HG03439 (cell line): ENCODE measurements at regions not wholly inside any gene's neighbourhood (a gene's known extent, or its start where the extent isn't known, plus 50 kb on each side); places are given as distances from the start of the nearest gene placed in this dataset.

Experiments
- ATAC-seq: cut with Tn5 transposase; IDR thresholded peaks from one replicate; pipeline ENCODE4 v1.9.1; 2021; ENCODE audit warnings: mild to moderate bottlenecking, moderate library complexity; ENCODE audit not compliant: unreplicated experiment

DNA sequence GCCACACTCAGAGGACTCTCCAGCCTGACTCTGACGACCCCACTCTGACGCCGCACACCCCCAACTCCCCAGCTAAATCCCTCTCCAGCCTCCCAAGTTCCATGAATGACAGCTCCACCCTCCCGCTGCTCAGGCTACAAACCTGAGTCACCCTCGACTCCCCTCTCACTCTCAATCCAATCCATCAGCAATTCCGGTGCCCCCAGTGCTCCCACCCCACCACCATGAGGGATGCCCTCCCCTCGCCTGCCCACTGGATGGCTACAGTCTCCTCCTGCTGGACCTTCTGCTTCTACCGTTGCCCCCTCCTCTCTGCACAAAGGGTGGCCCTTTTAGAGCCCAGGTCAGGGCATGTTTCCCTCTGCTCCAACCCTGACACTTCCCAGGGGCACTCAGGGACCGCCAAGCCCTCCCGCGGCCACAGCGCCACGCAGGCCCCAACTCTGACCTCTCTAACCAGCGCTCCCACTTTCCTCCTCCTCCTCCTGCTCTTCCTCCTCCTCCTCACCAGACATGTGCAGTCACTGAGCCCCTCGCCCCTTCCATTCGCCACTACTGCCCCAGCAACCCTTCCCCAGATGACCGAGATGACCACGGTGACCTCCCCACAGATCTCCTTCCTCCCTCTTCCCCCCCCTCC is 69.5 kb upstream of the NUP50 start:
- ATAC-seq: no peak

DNA sequence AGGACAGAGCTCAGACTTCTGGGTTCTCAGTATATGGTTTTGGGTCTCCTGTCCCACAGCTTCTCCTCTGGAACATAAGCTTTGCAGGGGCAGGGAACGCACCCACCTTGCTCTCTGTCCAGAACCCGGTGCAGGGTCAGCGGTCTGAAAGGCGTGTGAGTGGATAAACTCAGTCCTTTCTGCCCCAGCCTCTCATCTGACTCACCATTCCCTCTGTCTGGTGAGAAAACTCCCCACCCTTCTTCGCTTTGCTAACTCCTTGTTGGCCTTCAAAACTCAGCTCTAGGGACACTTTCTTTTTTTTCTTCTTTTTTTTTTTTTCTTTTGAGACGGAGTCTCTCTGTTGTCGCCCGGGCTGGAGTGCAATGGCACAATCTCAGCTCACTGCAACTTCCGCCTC is 68.9 kb upstream of the NUP50 start:
- ATAC-seq: no peak

DNA sequence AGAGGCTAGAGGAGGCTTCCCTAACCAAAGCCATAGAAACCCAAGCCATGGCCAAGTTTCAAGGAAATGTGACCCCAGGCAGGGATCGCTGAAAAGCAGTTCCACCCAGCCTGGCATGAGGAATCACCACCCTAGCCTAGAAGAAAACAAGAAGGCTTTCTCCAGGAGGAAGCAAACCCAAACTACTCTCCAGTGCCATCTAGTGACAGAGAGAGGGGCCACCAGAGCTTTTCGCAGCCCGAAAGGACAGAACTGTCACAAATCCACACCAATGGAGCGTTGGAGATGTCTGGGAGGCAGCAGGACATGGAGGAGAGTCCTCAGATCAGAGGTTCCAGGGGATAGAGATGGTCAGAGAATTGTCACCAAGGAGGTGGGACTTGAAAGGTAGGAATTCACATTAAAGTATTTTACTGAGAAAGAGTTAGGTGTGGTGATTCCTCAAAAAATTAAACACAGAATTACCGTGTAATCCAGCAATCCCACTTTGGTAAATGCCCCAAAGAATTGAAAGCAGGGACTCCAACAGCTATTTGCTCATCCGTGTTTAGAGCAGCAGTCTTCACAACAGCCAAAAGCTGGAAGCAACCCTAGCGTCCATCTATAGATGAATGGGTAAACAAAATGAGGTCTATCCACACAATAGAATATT is 67.3 kb upstream of the NUP50 start:
- no peak for ATAC-seq

DNA sequence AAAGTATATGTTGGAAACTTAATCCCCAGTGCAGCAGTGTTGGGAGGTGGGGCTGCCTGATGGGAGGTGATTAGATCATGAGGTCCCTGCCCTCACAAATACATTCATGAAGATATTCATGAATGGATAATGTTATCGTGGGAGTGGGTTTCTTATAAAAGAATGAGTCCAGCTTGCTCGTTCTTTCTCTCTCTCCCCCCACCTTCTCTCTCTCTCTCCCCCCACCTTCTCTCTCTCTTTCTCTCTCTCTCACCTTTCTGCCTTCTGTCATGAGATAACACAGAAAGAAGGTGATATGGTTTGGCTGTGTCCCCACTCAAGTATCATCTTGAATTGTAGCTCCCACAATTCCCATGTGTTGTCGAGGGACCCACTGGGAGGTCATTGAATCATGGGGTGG is 66.7 kb upstream of the NUP50 start:
- ATAC-seq: no peak

DNA sequence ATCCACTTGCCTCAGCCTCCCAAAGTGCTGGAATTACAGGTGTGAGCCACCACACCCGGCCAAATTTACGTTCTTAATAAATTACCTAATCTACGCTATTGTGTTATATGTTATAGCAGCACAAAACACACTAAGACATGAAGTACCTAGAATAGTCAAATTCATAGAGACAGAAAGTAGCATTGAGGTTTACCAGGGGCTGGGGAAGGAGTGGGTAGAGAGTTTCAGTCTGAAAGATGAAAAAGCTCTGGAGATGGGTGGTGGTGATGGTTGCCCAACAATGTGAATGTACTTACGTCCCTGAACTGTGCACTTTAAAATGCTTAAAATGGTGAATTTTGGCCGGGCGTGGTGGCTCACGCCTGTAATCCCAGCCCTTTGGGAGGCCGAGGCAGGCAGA is 65.7 kb upstream of the NUP50 start:
- ATAC-seq: no peak

DNA sequence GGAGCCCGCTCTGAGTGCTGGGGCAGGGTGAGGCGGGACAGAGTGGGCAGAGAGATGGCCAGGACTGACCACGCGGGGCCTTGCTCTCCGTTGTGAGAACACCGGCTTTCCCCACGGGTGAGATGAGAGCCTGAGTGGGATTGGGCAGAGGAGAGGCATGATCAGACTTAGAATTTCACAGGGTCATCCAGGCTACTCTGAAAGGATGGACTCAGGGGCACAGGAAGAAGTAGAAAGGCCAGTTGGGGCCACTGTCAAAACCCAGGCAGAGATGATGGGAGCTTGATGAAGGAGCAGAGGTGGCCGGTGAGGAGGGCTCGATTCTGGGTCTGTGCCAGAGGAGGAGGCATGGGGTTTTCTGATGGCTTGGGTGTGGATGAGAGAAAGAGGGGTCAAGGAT is 63.8 kb upstream of the NUP50 start:
- ATAC-seq: no peak

DNA sequence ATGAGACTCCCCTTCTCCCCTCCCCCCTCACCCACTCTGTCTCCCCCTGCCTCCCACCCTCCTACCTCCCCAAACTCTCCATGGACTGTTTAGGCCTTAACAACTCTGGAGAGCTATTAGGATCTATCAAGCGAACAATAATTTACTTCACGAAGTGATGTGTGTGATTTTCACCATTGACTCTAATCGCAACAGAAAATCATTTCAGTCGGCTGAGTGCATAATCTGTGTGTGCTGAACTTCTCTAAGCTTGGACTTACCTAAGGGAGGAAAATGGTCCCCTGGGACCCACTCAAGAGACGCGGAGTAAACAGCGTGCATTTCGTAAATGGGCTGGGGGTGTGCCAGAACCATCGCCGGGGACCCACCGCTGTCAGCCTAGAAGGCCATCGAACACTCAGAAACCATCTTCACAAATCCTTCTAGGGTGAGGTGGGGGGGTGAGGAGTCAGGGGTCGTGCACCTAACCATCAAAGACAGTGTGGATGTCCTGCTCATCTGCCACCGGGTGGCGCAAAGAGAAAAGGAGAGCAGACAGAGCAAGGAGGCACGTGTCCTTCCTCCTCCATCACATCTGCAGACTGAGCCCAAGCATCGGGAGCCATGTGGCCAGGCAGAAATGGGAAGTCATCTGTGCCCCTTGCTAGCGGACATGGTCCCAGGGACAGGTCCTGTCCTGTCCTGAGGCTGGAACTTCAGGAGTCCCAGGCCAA is 62.1 kb upstream of the NUP50 start:
- no peak for ATAC-seq

DNA sequence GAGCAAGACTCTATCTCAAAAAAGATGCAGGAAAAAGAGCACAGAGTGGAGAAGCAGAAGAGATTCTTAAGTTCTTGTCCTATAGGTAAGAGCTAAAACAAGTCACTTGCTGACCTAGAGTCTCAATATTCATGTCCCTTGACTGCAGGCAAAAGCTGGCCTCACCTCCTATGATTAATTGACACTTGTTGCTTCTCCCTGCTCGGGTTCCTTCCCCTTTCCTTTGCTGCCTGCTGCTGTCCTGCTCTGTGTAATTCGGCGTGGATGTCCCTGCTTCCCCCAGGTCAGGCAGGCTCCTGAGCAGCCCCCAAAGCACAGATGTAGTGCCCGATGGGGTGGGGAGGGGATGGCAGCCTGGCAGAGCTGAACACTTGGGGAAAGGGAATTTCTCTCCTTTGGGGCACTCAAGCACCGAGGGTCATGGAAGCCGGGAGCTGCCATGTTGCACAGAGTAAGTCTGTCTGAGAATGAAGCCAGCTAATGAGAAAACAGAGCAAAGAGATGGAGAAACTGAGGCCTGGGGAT is 60.8 kb upstream of the NUP50 start:
- ATAC-seq: no peak

DNA sequence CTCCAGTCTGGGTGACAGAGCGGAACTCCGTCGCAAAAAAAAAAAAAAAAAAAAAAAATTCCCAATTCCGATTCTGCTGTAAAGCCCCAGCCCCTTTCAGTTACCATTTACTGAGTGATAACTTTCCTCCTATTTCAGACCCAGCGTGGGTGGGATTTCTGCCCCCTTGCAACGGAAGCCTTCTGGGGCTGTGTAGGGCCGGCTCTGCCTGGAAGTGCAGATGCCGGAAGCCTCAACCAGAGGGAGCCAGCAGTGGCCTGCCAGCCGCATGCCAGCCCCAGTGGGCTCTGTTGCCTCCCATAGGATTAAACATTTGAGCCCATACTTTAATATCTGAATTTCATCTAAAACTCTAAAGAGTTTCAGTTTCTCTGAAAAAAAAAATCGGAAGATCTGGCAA is 60.0 kb upstream of the NUP50 start:
- ATAC-seq: no peak

DNA sequence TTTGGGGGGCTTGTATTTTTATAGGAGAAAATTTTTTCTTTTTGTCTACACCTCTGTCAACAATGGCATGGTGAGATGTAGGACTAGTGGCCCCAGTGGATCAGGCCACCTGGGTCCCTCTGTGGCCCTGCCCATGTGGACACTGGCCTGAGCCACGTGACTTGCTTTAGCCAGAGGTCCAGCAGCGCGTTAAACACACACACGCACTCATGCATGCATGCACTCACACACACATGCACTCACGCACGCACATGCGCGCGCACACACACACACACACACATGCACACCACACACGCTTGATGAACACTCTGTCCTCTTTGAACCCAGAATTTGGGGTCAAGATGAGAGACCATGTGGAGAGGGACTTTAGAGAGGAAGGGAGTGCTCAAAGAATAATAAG is 59.4 kb upstream of the NUP50 start:
- ATAC-seq: no peak

DNA sequence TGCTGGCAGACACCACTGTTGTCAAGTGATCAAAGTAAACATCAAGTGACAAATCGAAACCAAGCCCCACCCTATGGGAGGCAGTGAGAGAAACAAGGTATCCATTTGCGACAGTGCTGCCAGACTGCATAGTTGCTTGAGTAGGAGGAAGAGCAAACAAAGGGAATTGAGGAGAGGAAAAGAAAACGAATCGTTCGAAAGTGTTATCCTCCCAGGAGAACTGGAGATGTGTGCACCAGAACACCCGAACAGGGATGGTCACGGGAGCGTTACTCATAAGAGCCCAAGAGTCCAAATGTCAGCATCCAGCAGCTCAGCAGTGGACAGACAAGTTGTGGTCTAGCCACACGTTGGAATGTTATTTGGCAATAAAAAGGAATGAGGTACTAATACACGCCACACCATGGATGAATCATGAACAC is 58.4 kb upstream of the NUP50 start:
- no peak for ATAC-seq

DNA sequence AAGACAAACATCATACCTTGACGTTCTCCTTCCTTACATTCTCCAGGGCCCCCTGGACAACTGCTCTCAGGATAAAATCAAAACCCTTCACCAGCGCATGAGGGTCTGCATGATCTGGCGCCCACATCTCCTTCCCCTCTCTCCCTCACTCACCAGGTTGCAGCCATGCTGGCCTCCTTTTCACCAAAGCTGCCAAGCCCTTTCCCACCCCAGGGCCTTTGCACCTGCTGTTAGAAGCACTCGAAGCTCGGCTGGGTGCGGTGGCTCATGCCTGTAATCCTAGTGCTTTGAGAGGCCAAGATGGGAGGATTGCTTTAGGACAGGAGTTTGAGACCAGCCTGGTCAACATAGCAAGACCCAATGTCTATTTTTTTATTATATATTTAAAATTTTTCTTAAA is 56.1 kb upstream of the NUP50 start:
- no peak for ATAC-seq

DNA sequence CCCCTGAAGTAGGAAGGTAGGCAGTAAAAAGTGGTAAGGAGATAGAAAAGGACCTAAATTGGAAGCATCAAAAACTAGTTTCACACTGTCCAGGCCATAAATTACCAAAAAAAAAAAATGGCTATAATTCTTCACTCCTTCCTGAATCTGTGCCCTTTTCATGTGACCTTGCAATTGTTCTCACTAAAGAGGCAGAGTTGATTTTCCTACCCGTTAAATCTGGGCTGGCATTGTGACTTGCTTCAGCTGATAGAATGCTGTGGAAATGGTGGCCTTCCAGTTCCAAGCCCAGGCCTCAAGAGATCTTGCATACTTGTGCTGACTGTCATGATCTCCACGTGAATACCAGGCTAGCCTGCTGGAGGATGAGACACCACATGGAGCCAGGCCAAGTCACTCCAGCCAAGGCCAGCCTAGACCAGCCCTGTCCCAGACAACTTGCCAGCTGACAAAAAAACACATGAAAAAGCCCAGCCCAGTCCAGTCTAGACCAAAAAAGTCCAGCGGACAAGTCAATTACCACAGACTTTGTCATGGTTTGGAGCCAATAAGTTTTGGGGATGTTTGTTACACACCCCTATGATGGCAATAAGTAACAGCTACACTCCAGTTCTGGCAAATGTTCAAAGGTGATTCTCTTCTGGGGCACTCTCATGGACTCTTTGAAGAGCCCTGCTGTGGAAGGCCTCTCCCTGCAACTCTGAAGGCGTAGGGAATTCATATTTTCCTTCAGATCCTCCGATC is 51.4 kb upstream of the NUP50 start:
- no peak for ATAC-seq
